ENCODE measurements at regions not wholly inside any gene's neighbourhood (a gene's known extent, or its start where the extent isn't known, plus 50 kb on each side); places are given as distances from the start of the nearest gene placed in this dataset.

DNA sequence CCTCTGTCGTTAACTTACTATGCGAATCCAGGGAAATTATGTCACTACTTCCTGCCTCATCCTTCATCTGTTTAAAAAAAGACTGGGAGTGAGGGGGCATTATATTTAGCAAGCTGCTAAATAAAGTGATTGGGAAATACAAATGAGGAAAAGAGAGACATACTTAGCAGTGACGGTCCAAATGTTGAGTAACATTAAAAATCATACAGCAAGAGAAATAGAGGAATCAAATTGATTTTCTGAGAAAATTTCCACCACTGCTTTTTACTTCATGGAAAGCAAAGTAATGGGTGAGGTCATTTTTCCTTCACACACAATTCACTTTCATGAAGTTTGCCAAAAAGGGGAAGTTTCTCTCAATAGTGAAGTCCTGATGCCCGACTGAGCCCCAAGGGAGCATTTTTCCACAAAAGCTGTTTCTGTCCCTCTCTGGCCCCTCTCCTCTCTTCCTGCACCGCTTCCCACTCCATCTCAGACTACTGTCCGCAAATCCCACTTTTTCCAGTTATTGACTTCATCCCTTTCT lies 61.9 kb upstream of the ADO start:
- H3K27me3 Mint-ChIP-seq (ENCODE audit: low read depth), result no peaks in the 10 kb centered on the region
- H3K9me3 Mint-ChIP-seq, result peaks cover 4% of the 10 kb centered on the region
- H3K36me3 Mint-ChIP-seq (ENCODE audit: low read depth), result no peaks in the 10 kb centered on the region
- H3K4me1 Mint-ChIP-seq (ENCODE audit: low read depth), result peaks cover 8% of the 10 kb centered on the region
- H3K4me3 Mint-ChIP-seq, result no peak overlapping the region
- DNase-seq (ENCODE audit: low spot score), result no peak
- H3K27ac Mint-ChIP-seq, result no peak overlapping the region

DNA sequence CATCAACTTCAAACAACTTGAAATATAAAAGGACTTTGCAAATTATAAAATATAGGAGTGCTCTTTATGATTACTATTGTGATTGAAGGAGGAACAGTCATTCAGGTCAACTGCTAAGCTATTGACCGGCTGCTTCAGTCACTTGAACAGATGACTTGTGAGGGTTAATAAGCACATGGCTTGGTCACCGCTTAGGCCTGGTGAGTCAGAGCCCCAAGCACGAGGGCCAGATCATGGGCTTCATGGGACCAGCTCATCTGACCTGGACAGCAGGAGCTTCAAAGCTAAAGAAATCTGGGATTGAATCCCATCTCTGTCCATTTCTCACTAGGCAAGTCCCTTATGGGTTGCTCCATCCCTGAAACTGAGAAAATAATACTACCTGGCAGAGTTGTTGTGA lies 60.4 kb upstream of the ADO start:
- no peaks in the 10 kb centered on the region for H3K36me3 Mint-ChIP-seq (ENCODE audit: low read depth)
- DNase-seq (ENCODE audit: low spot score), result no peak

DNA sequence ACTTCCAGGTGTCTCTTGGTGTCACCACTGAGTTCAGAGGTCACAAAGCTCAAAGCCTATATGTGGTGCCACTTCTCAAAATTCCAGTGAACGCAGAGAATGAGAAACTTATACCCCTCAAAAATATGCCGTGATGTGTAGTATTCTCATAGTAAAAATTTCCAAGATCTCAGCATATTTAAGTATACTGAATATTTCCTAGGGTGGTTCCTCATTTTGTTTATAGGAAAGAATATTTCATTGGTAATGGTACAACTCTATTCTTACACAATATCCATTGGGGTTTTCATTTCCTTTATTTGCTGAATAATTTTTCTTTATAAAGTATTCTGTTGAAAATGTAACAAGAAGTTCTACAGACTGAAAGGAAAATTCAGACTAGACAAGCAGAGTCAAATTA lies 58.9 kb upstream of the ADO start:
- H3K4me3 Mint-ChIP-seq, result no peak overlapping the region
- H3K9me3 Mint-ChIP-seq, result no peaks in the 10 kb centered on the region
- H3K36me3 Mint-ChIP-seq (ENCODE audit: low read depth), result no peaks in the 10 kb centered on the region
- no peaks in the 10 kb centered on the region for H3K27me3 Mint-ChIP-seq (ENCODE audit: low read depth)
- no peak overlapping the region for H3K27ac Mint-ChIP-seq
- no peak for DNase-seq (ENCODE audit: low spot score)
- peaks cover 21% of the 10 kb centered on the region for H3K4me1 Mint-ChIP-seq (ENCODE audit: low read depth)

More for the DNA sequence above, 60.4 kb upstream of the ADO start:
- Mint-ChIP-seq H3K27ac (no peak overlapping the region), H3K4me3 (no peak overlapping the region), H3K27me3 (ENCODE audit: low read depth) (no peaks in the 10 kb centered on the region), H3K9me3 (no peaks in the 10 kb centered on the region), H3K4me1 (ENCODE audit: low read depth) (peaks cover 18% of the 10 kb centered on the region)

DNA sequence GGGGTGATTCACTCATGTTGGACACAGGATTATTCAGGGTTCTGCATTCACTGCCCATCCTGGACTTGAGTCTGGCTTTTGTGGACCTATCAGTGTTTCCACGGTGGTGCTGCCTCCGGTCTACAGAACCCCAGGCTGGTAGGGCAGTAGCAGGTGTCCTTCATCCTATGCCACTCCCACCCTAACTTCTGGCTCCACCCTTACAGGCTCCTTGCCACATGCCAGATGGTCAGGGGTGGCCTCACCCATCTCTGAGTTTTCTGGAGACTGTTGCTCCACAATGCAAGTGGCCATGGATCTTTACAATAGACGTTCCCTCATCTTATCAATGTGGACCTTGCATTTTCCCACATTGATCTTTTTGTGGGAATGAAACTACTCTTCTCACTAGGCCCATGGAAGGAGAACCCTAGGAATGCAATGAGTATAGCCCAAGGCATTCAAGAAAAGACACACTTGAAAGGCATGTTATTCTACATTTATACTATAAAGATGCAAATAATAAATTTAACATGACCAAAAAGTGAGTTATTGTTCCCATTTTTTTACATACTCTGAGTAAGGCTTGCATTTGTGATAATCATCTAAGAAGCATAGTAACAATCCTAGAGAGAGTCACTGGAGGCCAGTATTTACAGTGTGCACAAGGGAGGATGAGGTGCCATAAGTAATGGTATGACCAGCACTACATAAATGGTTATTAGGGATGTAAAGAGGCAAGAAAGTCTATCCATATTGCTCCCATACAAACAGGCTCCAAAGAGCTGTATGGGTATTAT lies 57.4 kb upstream of the ADO start:
- Mint-ChIP-seq H3K9me3 (no peaks in the 10 kb centered on the region), H3K4me1 (ENCODE audit: low read depth) (peaks cover 21% of the 10 kb centered on the region), H3K36me3 (ENCODE audit: low read depth) (no peaks in the 10 kb centered on the region), H3K27me3 (ENCODE audit: low read depth) (no peaks in the 10 kb centered on the region), H3K4me3 (no peak overlapping the region), H3K27ac (no peak overlapping the region)
- DNase-seq (ENCODE audit: low spot score), result no peak

DNA sequence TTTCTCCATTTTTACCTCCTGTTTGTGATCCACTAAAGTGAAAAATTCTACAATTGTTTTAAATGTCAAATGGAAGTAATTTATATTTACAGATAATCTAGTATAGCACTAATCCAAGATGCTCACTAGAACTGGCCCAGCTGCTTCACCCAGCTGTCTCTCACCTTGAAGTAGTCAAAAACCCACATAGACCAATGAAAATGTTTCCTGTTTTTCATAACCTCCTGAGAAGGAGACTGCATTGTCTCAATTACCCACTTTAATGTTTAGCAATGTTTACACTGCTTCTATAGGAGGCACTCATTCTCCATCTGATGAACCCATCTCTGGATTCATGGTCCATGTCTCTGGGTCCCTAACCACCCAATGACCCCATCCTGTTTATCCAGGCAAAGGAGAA lies 56.1 kb upstream of the ADO start:
- Mint-ChIP-seq H3K4me3 (no peak overlapping the region), H3K4me1 (ENCODE audit: low read depth) (peaks cover 14% of the 10 kb centered on the region), H3K27ac (no peak overlapping the region), H3K36me3 (ENCODE audit: low read depth) (no peaks in the 10 kb centered on the region), H3K9me3 (no peaks in the 10 kb centered on the region), H3K27me3 (ENCODE audit: low read depth) (no peaks in the 10 kb centered on the region)
- no peak for DNase-seq (ENCODE audit: low spot score)

DNA sequence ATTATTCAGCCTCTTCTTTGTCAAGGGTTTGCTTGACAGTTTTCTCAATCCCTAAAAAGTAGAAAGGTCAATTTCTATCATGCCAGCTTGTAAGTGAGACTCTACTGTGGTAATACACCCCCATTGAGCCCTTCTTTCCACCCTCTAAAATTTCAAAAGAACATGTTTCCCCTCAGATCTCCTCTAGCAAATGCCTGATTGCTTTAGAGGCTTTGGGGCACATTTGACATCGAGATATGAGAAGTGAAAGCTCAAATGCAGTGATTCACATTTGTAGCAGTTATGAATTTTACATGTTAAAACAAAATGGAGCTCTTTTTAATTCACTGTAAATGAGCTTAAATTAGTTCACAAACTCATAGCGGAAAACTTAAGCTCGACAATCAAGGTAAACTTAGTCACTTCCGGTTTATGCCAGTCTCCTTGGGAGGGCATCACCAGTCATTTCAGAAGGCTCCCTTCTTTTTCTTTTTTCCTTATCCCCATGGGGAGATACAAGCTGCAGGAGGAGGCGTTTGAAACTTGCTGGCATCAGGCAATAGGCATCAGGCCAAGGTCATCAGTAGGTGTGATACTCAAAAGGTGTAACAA lies 55.3 kb upstream of the ADO start:
- Mint-ChIP-seq H3K4me1 (ENCODE audit: low read depth) (peaks cover 14% of the 10 kb centered on the region), H3K4me3 (no peak overlapping the region), H3K27me3 (ENCODE audit: low read depth) (peaks cover 4% of the 10 kb centered on the region), H3K27ac (no peak overlapping the region), H3K9me3 (no peaks in the 10 kb centered on the region), H3K36me3 (ENCODE audit: low read depth) (no peaks in the 10 kb centered on the region)
- no peak for DNase-seq (ENCODE audit: low spot score)

All from T-helper 2 cell treated with Interferon-gamma antibody and Interleukin-4, amounts not matched to agents 5 μg/mL and 100 μg/mL, for 36 hours (primary cell).